ENCODE measurements at regions not wholly inside any gene's neighbourhood (a gene's known extent, or its start where the extent isn't known, plus 50 kb on each side); places are given as distances from the start of the nearest gene placed in this dataset.
"Not testable (repeated sequence)": the region's sequence is repeated elsewhere in the genome, so short reads cannot be mapped to it uniquely, and the experiment has no call there.

DNA sequence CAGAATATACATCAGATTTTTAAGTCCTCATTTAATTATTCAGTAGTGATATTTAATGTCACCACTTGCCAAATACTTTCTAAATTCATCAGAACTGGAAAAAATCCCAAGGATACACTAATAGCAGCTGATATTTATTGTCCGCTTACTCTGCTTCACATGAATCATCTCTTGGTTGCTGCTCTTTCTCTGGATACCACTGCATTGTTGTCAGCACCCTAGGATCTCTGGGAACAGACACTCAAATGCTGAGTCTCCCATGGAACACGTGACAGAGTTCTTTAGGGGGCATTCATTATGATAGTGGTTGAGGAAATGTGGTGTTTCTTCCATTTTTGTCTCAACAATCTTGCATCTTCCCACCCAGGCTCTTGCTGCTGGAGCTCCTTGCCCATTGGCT is 318.0 kb downstream of the RFPL4B start:
- no peak for DNase-seq

DNA sequence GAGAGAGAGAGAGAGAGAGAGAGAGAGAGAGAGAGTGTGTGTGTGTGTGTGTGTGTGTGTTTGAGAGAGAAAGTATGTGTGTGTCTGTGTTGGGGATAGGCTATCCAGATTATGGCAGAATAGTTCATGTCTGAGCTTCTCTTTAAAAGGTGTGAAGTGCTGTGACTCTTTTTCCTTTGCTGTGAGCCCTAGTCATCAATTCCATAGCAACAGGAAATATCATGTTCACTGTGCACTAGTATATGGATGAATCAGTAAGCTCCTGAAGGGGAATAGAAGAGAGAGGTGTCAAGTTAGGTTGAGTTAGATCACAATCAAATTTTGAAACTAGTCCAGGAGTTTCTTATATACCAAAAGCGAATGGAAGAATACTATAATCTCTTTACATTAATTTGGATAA is 318.7 kb downstream of the RFPL4B start:
- DNase-seq: no peak

DNA sequence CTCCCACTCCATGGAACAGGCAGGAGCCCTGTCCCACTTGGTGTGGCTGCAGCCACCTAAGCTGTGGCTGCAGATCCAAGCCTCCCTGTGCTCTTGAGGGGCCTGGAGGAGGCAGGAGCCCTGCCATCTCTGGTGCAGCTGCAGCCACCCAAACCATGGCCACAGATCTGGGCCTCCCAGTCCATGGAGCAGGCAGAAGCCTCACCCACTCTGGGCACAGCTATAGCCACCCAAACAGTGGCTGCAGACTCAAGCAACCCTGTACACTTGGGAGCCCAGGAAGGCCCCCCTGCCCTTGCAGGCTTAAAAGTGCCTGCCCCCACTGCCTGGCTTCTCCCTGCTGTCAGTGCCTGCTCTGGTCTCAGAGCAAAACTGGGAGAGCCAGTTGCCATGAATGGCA is 320.3 kb downstream of the RFPL4B start:
- no peak for DNase-seq

DNA sequence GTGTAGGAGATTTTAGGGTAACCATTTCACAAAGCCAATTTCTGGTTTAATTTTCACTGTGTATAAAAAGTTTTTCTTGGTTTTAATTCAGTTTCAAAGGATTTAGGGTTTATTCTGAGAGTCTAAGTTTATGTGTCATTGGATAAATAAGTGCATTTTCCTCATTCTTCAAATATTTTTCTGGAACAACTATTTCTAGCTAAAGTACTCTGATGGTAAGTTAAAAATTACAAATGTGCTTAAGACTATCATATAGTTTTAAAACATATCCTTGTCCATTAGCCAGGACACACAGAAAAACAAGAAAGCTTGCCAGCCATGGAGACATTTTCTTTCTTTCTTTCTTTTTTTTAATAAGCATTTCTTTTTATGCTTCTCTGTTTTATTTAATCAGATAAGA is 333.0 kb downstream of the RFPL4B start:
- DNase-seq: no peak

DNA sequence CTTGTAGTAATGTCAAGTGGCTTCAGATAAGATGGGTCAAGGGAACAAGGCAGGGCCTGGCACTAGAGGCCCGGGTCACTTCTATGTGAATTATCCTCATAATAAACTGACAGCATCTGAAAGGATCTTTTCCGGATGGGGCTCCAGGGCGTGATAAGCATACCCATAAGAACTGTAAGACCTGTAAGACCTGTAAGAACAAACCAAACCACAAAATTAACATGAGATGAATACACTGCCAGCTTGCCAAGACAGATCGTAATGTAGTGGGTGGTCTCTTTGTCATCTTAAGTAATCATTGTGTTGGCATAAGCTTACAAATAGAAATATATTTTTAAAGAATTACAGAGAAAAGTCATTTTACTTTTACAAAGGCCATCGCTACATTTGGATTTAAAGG is 334.9 kb downstream of the RFPL4B start:
- DNase-seq: no peak

DNA sequence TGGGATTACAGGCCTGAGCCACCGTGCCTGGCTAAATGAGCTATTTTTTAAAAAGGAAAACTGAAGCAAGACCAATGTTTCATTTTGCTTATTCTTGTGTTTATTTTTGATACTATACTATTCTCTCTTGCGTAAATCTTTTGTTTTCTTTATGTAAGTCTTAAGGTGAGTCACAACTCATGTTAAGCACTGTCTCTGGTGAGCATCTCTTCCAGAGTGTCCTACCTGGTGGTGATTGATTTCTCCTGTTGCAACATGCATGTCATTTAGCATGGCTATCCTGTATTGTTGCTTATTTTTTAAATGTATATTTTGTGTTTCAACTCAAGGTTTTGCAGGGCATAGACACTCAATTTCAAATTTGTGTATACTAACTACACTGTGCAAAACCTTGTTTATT is 336.0 kb downstream of the RFPL4B start:
- no peak for DNase-seq

DNA sequence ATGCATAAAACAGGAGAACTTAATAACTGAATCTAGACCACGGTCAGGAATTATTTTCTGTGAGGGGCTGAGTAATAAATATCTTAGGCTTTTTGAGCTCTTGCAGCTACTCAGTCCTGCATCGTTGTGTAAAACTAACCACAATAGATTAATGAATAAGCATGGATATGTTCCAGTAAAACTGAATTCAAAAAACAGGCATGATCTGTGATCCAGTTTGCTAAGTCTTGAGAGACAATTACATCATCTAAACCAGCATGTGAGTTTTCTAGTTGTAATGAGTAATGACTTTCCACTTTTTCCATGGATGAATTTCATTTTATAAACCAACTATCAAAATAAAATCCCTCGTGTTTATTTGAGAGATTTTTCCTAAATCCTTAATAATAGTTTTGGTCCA is 336.8 kb downstream of the RFPL4B start:
- DNase-seq: peak; percentile 43

DNA sequence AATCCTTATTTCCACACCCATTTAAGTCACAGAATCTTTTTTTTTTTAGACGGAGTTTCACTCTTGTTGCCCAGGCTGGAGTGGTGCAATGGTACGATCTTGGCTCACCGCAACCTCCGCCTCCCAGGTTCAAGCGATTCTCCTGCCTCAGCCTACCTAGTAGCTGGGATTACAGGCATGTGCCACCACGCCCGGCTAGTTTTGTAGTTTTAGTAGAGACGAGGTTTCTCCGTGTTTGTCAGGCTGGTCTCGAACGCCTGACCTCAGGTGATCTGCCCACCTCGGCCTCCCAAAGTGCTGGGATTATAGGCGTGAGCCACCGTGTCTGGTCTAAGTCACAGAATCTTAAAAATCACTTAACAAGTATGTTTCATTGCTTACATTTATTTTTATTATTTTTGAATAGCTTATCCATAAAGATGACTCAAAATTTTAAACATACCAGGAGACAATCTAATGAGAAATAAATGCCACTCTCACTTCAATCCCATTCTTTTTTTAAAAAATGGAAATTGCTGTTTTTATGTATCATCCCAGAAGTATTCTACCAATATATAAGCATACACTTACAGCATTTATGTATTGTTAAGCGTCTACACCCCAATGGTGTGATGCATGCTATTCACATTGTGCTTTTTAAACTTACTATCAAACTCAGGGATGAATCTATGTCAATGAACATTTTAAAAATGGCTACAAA is 338.5 kb downstream of the RFPL4B start:
- not testable (repeated sequence) for DNase-seq

DNA sequence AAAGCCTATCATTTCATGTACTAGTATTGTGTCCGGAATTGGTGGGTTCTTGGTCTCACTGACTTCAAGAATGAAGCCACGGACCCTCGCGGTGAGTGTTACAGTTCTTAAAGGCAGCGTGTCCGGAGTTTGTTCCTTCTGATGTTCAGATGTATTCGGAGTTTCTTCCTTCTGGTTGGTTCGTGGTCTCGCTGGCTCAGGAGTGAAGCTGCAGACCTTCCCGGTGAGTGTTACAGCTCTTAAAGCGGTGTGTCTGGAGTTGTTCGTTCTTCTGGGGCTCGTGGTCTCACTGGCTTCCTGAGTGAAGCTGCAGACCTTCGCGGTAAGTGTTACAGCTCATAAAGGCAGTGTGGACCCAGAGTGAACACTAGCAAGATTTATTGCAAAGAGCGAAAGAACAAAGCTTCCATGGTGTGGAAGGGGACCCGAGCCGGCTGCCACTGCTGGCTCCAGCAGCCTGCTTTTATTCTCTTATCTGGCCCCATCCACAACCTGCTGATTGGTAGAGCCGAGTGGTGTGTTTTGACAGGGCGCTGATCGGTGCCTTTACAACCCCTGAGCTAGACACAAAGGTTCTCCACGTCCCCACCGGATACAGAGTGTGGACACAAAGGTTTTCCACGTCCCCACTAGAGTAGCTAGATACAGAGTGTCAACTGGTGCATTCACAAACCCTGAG is 341.5 kb downstream of the RFPL4B start:
- not testable (repeated sequence) for DNase-seq

DNA sequence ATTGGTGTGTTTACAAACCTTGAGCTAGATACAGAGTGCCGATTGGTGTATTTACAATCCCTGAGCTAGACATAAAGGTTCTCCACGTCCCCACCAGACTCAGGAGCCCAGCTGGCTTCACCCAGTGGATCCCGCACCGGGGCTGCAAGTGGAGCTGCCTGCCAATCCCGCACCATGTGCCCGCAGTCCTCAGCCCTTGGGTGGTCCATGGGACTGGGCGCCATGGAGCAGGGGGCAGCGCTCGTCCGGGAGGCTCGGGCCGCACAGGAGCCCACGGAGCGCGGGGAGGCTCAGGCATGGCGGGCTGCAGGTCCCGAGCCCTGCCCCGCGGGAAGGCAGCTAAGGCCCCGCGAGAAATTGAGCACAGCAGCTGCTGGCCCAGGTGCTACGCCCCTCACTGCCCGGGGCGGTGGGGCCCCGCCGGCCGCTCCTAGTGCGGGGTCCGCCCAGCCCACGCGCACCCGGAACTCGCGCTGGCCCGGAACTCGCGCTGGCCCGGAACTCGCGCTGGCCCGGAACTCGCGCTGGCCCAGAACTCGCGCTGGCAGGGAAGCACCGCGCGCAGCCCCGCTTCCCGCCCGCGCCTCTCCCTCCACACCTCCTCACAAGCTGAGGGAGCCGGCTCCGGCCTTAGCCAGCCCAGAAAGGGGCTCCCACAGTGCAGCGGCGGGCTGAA is 342.2 kb downstream of the RFPL4B start:
- not testable (repeated sequence) for DNase-seq

DNA sequence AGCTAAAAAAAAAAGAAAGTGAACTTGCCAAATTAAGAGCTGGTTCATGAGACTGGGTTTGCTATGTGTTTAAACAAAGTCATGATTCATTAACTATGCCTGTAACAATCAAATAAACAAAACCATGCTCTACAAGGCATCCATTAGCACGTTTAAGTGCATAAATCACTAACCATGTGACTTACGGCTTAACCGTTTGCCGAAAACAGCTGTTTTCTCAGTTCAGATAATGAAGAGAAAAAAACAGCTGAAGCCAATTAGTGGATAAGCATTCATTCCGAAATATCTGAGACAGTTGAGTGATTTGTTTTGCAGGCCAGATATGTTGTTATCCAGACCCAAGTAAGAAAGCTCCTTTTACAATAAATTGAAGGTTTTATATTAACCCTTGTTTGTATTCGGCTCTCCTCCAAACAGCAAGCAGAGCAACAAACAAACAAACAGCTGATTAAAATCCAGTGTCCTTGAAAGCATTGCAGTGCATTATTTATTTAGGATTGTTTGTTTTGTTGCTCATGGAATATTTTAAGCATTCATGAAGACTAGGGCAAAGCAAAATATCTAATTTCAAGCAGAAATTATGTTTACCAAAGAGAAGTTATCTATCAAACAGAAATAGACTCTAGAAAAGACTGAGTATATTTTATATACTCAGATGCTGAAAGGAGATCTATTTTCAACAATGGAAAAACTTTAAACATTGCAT is 343.5 kb downstream of the RFPL4B start:
- no peak for DNase-seq

DNA sequence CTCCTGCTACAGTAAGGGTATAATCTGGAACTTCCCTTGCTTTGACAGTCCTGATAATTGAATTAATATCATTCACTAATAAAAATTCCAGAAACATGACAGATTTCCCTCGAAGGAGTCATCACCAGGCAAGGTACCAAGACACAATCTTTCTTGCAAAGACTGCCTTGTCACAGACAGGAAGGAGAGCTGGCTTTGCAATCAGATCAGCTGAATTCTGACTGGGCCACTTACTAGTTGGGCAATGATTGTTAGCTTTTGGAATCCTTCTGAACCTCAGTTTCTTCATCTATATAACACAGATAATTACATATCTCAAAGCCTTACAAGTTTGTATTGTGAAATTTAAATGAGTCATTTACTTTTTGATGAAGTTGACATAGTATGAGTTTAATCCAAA is 344.2 kb downstream of the RFPL4B start:
- DNase-seq: peak; percentile 4

DNA sequence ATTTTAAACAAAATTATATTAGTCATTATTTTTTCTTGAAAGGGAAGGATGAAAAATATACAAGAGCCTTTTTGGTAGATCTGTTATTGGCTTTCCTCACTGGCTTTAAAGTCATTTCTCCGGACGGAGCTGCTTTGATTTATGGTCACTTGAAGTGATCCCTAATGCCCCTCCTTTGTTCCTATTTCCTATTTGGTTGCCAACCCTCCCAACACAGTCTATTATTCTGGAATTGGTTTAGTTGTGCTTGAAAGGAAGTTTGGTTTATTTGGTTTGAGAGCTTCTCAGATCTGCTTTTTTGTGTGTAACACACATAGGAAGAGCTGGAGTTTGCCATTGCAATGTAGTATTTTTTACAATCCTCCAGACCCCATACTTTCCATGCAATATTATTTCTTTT is 347.9 kb downstream of the RFPL4B start:
- DNase-seq: no peak

DNA sequence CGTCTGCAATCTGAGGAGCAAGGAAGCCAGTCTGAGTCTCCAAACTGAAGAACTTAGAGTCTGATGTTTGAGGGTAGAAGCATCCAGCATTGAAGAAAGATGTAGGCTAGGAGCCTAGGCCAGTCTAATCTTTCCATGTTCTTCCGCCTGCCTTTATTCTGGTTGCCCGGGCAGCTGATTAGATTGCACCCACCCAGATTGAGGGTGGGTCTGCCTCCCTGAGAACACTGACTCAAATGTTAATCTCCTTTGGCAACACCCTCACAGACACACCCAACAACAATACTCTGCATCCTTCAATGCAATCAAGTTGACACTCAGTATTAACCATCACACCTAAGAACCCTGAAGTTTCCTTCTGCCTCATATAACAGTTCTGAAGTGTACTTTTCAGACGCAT is 350.1 kb downstream of the RFPL4B start:
- DNase-seq: no peak

DNA sequence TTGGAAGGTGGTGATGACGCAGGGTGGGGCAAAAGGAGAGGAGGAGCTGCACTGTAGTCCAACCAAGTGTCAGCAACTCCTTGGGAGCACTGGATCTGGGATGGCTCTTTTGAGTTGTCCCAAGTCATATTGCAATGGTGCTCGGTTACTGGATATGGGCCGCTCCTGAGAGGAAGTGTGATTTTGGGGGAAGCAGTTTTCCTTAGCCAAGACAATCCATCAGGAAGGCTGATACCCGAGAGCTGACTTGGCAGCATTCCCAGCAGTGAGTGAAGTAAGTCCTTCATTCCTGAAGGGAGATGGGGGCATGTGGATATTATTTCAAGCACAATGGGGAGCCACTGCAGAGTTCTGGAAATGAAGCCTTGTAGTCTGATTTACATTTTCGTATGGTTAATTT is 354.1 kb downstream of the RFPL4B start:
- no peak for DNase-seq

DNA sequence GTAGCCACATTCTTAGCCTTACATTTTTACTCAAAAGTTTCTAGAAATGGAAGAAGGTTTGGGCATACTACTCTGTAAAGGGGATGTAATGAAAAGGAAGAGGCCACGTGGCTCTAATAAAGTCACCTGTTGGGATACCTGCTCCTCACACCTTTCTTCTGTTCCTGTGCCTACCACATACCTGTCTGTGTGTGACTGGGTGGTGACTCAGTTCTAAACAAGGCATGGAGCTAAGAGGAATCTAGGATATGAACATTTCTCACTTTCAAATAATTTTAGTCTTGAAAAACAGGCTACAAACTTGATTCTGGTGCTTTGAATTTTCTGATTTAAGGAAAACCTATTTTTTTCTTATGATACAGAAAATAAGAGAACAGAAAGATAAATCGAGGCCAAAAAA is 363.6 kb downstream of the RFPL4B start:
- no peak for DNase-seq

DNA sequence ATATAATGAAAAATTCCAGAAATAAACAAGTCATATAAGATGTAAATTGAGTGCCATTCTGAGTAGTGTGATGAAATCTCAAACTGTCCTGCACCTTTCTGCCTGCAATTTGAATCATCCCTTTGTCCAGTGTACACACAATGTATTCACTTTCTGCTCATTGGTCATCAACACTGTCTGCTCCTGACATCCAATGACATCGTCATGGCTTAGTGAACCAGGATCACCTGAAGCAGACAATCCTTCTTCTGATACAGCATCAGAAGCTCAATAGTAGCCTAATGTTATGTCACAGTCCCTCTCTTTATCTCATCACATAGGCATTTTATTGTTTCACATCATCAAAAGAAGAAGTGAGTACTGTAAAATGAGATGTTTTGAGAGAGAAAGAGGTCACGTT is 366.3 kb downstream of the RFPL4B start:
- DNase-seq: no peak

DNA sequence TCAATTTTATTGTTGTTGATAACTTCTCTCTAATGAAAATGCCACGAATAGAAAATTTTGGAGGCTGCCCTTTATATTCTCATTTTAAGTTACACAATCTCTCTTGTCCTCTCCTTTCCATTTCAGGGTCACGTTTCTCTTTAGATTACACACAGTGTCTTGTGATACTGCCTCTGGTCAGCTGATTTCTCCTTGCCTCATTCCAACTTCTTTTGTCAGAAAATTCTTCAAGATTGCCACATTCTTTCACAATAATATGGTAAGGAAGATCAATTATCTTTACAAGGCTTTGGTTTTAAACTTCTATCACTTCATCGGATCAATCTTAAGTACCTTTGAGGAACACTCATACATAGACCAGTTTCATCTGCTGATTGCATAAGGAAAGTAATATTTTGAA is 370.3 kb downstream of the RFPL4B start:
- no peak for DNase-seq

DNA sequence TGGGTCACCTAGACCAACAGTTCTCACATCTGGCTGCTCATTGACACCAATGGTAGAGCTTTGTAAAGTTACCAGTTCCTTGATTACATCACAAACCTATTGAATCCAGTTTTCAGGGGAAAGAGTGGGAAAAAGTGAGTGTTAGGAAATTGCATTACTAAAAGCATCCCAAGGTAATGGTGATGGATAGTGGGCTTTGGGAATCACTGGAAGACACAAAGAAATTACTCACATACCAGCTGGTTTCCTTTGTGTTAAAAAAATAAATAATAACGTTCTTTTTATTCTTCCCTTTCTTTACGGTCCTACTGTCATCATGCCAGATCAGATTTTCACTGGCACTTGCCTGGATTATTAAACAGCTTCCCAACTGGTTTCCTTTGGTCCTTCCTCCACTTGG is 370.7 kb downstream of the RFPL4B start:
- DNase-seq: no peak

DNA sequence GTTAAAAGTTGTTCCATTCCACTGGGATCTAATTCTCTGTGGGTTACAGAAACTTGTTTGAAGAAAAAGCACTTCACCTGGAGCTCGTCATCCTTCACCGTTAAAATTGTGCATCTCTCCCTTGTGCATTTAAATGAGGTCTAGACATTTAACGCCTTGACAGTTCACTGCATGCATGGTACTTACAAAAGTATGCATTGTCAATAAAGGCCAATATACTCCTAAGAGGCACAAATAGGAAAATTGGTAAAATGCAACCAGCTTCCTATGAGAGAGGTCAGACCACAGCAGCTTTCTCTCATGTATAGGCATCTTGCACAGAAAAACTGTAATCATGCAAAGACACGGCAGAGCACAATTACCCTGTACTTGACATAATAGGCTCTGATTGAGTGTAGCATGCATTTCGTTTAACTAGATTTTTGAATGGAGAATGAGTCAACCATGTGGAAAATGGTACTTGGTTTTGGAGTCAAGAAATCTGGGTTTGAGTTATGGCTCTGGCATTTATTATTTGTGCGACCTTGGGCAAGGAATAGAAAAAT is 378.5 kb downstream of the RFPL4B start:
- DNase-seq: no peak

DNA sequence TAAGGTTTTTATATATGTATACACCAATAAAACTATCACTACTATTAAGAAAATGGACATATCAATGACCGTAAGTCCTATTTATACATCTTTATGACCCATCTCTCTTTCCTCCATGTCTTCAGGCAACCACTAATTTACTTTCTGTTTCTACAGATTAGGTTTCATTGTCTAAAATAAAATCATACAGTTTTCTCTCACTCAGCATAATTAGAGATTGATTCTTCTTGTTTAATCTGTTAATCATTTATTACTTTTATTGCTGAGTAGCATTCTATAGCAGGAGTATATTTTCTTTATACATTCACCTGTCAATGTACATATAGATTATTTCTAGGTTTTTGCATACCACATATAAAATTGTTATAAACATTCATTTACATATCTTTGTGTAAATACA is 388.0 kb downstream of the RFPL4B start:
- no peak for DNase-seq

DNA sequence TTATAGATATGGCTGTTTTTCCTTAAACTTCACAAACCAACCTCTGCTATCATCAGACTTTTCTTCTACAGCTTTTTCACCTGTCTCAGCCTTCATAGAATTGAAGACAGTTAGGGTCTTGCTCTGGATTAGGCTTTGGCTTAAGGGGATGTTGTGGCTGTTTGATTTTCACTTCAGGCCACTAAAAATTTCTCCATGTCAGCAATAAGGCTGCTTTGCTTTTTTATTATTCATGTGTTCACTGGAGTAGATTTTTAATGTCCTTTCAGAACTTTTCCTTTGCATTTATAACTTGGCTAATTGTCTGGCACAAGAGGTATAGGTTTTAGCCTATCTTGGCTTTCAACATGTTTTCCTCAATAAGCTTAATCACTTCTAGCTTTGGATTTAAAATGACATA is 392.6 kb downstream of the RFPL4B start:
- DNase-seq: no peak

DNA sequence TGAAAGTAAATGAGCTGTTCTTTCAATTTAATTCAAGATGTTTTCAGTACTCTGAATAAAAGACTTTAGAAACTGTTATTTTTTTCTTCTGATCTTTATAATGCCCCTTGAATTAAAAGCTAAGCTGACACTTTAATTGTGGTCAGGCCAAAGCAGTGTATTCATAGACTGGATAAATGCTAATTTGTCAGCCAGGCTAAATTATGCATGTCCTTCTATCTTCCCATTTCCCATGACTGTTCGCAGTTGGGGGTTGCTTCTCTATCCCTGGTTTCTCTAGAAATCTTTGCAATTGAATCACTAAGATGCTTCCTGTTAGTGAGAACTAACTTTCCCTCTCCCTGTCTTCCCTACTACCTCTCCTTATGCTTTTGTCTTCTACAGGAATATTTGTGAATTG is 396.2 kb downstream of the RFPL4B start:
- DNase-seq: no peak

DNA sequence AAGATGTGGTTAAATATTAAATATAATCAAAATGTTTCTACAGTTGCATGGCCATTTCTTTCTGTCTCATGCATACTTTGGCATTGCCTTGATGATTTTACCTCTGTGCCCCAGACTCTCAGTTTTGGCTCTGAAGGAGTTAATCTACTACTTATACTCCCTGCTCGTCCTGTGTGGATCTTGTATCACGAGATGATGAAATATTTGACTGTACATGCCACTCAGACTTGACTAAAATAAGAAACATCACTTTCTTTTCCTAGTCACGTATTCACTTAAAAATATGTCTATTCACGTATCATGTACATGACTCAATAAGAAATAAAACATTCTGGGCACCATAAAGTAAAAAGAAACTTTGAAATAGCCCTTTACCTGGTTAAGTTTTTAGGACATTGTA is 397.7 kb downstream of the RFPL4B start:
- DNase-seq: no peak

Measured in amniotic stem cell (primary cell).